Stomach (tissue), 8 donors: ENCODE measurements at regions not wholly inside any gene's neighbourhood (a gene's known extent, or its start where the extent isn't known, plus 50 kb on each side); places are given as distances from the start of the nearest gene placed in this dataset.

Source experiments
- DNase-seq, 2 donors: peaks; one replicate each; pipeline versions ENCODE4 v3.0.0 to v3.0.0-alpha.2; 2013 to 2019
- H3K27ac ChIP-seq, 5 donors: fragments of 200-600 bp in 4 of 5; sonication (generic) in 4 of 5; one replicate each; pipeline ENCODE4 v1.5.1; 2013 to 2019; ENCODE audit warnings: mild to moderate bottlenecking in 1 of 5, moderate library complexity in 1 of 5
- H3K27me3 ChIP-seq, 3 donors: fragments of 200-600 bp; sonication (generic); one replicate each; pipeline ENCODE4 v1.5.1; 2017 to 2019; ENCODE audit warnings: mixed run types in 1 of 3
- H3K36me3 ChIP-seq, 4 donors: fragments of 200-600 bp; sonication (generic); 1 replicate in 3 of 4; 2 replicates in 1 of 4; pipeline ENCODE4 v1.5.1; 2016 to 2019
- H3K4me1 ChIP-seq, 4 donors: fragments of 200-600 bp; sonication (generic); one replicate each; pipeline ENCODE4 v1.5.1; 2016 to 2019
- H3K4me3 ChIP-seq, 4 donors: fragments of 200-600 bp; sonication (generic) in 3 of 4; one replicate each; pipeline ENCODE4 v1.5.1; 2016 to 2019; ENCODE audit warnings: mild to moderate bottlenecking in 1 of 4
- H3K9me3 ChIP-seq, 4 donors: fragments of 200-600 bp; sonication (generic); one replicate each; pipeline ENCODE4 v1.5.1; 2016 to 2019
- EP300 ChIP-seq: sonication (generic); formaldehyde crosslinking; IDR thresholded peaks from one replicate; pipeline ENCODE4 v1.6.1; 2017; ENCODE audit warnings: antibody characterized with exemption
- POLR2A ChIP-seq, 4 donors: fragments of 450-650 bp; IDR thresholded peaks; one replicate each; pipeline ENCODE4 v1.6.1; 2016; ENCODE audit warnings: antibody characterized with exemption in 4 of 4, control low read depth in 2 of 4, mild to moderate bottlenecking in 1 of 4, moderate library complexity in 1 of 4
- POLR2AphosphoS5 ChIP-seq, 3 donors: sonication (generic); formaldehyde crosslinking; IDR thresholded peaks; one replicate each; pipeline ENCODE4 v1.6.1; 2016; ENCODE audit warnings: antibody characterized with exemption in 3 of 3
- WGBS, 5 donors: extraction: QIAGEN DNeasy Blood & Tissue Kit in 3 of 5; methylation state at CpG; one replicate each; pipeline versions ENCODE4 v1.1.5 to v1.1.7; 2013 to 2018; 5-methylcytosine and 5-hydroxymethylcytosine counted together
- intact Hi-C: fragments of 100-400 bp; cut with DNase I; formaldehyde crosslinking; loops from one replicate; pipeline ENCODE4 v1.15.1; 2023; ENCODE audit warnings: low total_unique reads
- TF ChIP-seq, protein P1 (sequence below), 7 experiments: fragments of 450-650 bp in 4 of 7; fragments of 200-600 bp in 3 of 7; sonication (generic) in 3 of 7; IDR thresholded peaks; one replicate each; pipeline ENCODE4 v1.5.1; 2016 to 2019; ENCODE audit warnings: antibody characterized with exemption in 7 of 7, control low read depth in 2 of 7, mild to moderate bottlenecking in 1 of 7
- donor health status: healthy with polysubstance abuse.
- donor health status: Bipolar disorder and iron deficiency.
- donor health status: healthy.

DNA sequence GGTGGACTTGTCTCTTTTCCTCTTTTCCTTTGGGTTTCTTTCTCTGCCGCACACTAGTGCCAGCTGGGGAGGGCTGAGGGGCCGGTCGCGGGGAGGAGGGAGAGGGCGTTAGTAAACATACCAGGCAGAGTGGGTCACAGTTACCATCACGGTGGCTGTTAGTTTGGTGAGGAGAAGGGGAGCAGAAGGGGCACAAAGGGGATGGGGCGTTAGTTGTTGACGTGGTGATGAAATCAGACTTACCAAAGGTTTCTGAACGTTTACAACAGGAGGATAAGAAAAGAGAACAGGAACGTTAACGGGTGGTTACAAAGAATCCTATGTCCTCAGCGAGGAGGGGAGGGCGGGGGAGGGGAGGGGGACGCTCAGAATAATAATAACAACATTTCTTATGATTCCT, 77.9 kb downstream of the PTPRS start:
- peaks cover 12 to 73% (median 62%) of the 10 kb centered on the region in 4 donors for H3K36me3 ChIP-seq

DNA sequence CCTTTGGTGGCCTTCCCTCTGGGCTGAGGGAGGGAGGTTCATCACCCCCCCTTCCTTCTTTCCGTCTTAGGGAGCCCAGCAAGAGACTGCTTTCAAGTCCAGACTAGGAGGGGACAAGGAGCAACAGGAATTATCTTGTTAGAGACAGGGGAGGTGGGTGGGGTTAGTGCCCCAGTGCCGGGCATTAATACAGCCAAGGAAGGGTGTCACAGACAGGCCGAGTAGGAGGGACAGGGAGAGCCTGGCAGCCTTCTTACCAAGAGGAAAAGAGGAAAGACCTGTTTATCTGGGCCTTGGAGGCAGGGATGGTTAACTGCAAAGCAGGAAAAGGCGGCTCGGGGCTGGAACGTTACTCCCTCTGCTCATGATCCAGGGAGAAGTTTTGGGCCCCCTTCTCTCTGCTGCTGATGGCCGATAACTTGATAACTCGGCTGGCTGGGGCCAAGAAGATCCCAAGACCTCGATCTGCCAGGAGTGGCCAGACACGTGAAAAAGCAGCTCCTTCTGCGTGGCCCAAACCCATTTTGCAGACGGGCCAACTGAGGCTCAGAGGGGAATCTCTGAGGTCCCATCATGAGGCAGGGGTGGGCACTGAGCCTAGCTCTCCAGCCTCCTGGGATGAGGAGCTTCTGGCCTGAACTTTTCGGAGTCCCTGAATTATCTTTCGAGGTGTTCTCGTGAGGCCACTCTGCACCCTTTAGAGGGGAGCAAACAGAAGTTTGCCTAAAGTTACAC, 79.3 kb downstream of the PTPRS start:
- H3K27me3 ChIP-seq = no peaks in the 10 kb centered on the region
- TF ChIP-seq EP300 (no peak), POLR2A (IDR thresholded peaks at IDR 0.05) (no peak), POLR2AphosphoS5 (IDR thresholded peaks at IDR 0.05) (no peak)
- TF ChIP-seq, protein P1, sequence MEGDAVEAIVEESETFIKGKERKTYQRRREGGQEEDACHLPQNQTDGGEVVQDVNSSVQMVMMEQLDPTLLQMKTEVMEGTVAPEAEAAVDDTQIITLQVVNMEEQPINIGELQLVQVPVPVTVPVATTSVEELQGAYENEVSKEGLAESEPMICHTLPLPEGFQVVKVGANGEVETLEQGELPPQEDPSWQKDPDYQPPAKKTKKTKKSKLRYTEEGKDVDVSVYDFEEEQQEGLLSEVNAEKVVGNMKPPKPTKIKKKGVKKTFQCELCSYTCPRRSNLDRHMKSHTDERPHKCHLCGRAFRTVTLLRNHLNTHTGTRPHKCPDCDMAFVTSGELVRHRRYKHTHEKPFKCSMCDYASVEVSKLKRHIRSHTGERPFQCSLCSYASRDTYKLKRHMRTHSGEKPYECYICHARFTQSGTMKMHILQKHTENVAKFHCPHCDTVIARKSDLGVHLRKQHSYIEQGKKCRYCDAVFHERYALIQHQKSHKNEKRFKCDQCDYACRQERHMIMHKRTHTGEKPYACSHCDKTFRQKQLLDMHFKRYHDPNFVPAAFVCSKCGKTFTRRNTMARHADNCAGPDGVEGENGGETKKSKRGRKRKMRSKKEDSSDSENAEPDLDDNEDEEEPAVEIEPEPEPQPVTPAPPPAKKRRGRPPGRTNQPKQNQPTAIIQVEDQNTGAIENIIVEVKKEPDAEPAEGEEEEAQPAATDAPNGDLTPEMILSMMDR (IDR thresholded peaks at IDR 0.05) = no peak
- peak in 1 of 2 donors; percentile 65 for DNase-seq
- WGBS, 5 donors = 59 to 72% (median 62%) methylated on average over 14 to 15 of the region's 15 CpGs
- H3K4me3 ChIP-seq = no peak overlapping the region
- no peaks in the 10 kb centered on the region for H3K4me1 ChIP-seq
- intact Hi-C loops = no loop called here
- H3K27ac ChIP-seq = no peak overlapping the region
- H3K9me3 ChIP-seq = peaks cover 2 to 5% (median 3%) of the 10 kb centered on the region in 4 donors
- peaks cover 25 to 87% (median 76%) of the 10 kb centered on the region in 4 donors for H3K36me3 ChIP-seq

More for the DNA sequence above, 77.9 kb downstream of the PTPRS start:
- Histone ChIP-seq H3K27me3 (no peaks in the 10 kb centered on the region), H3K27ac (no peak overlapping the region), H3K9me3 (no peaks in the 10 kb centered on the region), H3K4me1 (no peaks in the 10 kb centered on the region), H3K4me3 (no peak overlapping the region)
- intact Hi-C loops = no loop called here
- 69 to 74% (median 70%) methylated on average over 14 of the region's 14 CpGs for WGBS, 5 donors
- TF ChIP-seq POLR2A (IDR thresholded peaks at IDR 0.05) (no peak), EP300 (no peak), POLR2AphosphoS5 (IDR thresholded peaks at IDR 0.05) (no peak)
- TF ChIP-seq, protein P1 (IDR thresholded peaks at IDR 0.05) = no peak
- DNase-seq = no peak

GRCh38 chr19:5260381-5260967, 80.1 kb downstream of the PTPRS start:
- Histone ChIP-seq H3K27me3 (no peaks in the 10 kb centered on the region), H3K4me1 (no peaks in the 10 kb centered on the region), H3K36me3 (peaks cover 25 to 96% (median 84%) of the 10 kb centered on the region in 4 donors), H3K27ac (no peak overlapping the region), H3K4me3 (no peak overlapping the region), H3K9me3 (peaks cover 3 to 13% (median 12%) of the 10 kb centered on the region in 4 donors)
- intact Hi-C loops = no loop called here
- no peak for DNase-seq
- TF ChIP-seq EP300 (no peak), POLR2A (IDR thresholded peaks at IDR 0.05) (no peak), POLR2AphosphoS5 (IDR thresholded peaks at IDR 0.05) (no peak)
- TF ChIP-seq, protein P1 (IDR thresholded peaks at IDR 0.05) = no peak
- 81 to 92% (median 90%) methylated on average over 15 to 20 of the region's 20 CpGs for WGBS, 5 donors

DNA sequence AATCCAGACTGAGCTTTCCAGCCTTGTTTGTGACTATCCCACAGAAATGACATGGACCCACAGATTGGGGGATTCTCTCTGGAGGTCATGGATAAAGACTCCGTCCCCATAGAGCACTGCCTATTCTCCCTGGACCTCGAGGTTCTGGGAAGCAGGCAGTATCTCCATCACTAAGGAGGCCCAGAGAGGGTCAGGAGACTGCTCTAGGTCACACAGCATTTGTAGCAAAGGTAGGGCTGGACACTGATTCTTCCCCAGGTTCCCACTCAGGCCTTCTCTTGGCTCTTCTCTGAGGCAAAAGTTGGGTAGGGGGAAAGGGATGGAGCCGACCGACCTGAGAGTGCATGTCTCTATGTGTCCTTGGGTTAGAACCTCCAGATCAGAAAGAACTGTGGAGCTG, 80.9 kb downstream of the PTPRS start:
- peaks cover 25 to 98% (median 88%) of the 10 kb centered on the region in 4 donors for H3K36me3 ChIP-seq
- no peaks in the 10 kb centered on the region for H3K27me3 ChIP-seq
- 86 to 96% (median 92%) methylated on average over 4 of the region's 4 CpGs for WGBS, 5 donors

More for the DNA sequence above, 80.9 kb downstream of the PTPRS start:
- H3K4me1 ChIP-seq = no peaks in the 10 kb centered on the region
- intact Hi-C loops = no loop called here
- H3K27ac ChIP-seq = no peak overlapping the region
- TF ChIP-seq, protein P1 (IDR thresholded peaks at IDR 0.05) = no peak
- TF ChIP-seq POLR2AphosphoS5 (IDR thresholded peaks at IDR 0.05) (no peak), POLR2A (IDR thresholded peaks at IDR 0.05) (no peak), EP300 (no peak)
- H3K4me3 ChIP-seq = no peak overlapping the region
- DNase-seq = no peak
- H3K9me3 ChIP-seq = peaks cover 8 to 20% (median 18%) of the 10 kb centered on the region in 4 donors
